Stimulated activated CD8-positive, alpha-beta memory T cell treated with anti-CD3 and anti-CD28 coated beads, Interleukin-15, amount 100 ng/mL, for 24 hours (primary cell): ENCODE measurements at regions not wholly inside any gene's neighbourhood (a gene's known extent, or its start where the extent isn't known, plus 50 kb on each side); places are given as distances from the start of the nearest gene placed in this dataset.

Source experiments
- DNase-seq: peaks from one replicate; pipeline ENCODE4 v3.0.0-alpha.2; 2020; ENCODE audit warnings: low read depth

- DNase-seq: no peak
These were observed 221.2 kb downstream of the IGSF11 start for GRCh38 chr3:118813472-118813871.

GRCh38 chr3:118817748-118818165, 216.9 kb downstream of the IGSF11 start:
- DNase-seq: no peak

- no peak for DNase-seq
These were observed 216.3 kb downstream of the IGSF11 start for GRCh38 chr3:118818386-118818785.

GRCh38 chr3:118823626-118824025, 211.0 kb downstream of the IGSF11 start:
- no peak for DNase-seq

GRCh38 chr3:118827446-118827845, 207.2 kb downstream of the IGSF11 start:
- DNase-seq: no peak

- DNase-seq: no peak
These were observed 206.3 kb downstream of the IGSF11 start for GRCh38 chr3:118828351-118828750.

GRCh38 chr3:118833075-118833474, 201.6 kb downstream of the IGSF11 start:
- no peak for DNase-seq

GRCh38 chr3:118838871-118839270, 195.8 kb downstream of the IGSF11 start:
- no peak for DNase-seq

- DNase-seq: no peak
These were observed 192.3 kb downstream of the IGSF11 start for GRCh38 chr3:118842147-118842863.

GRCh38 chr3:118846176-118846575, 188.5 kb downstream of the IGSF11 start:
- DNase-seq: no peak
